Astrocyte (in vitro differentiated cells and primary cell): ENCODE measurements at regions not wholly inside any gene's neighbourhood (a gene's known extent, or its start where the extent isn't known, plus 50 kb on each side); places are given as distances from the start of the nearest gene placed in this dataset.

Experiments used
- DNase-seq: peaks from one replicate; pipeline ENCODE4 v3.0.0-alpha.2; 2010; ENCODE audit warnings: low read depth
- FAIRE-seq: peaks from 2 replicates; lab custom pipeline; 2011; peaks lifted over from hg19 to GRCh38; lab: Jason Lieb, UNC
- H2AFZ ChIP-seq: 2 replicates; pipeline ENCODE4 v1.6.0; 2012; ENCODE audit warnings: low read depth, low read length, inconsistent platforms
- H3K27ac ChIP-seq: 2 replicates; pipeline ENCODE4 v1.5.1; 2011; ENCODE audit warnings: low read depth, low read length, inconsistent platforms
- H3K27me3 ChIP-seq: 2 replicates; pipeline ENCODE4 v1.6.0; 2011; ENCODE audit warnings: low read length, inconsistent platforms; ENCODE audit not compliant: insufficient read depth
- H3K36me3 ChIP-seq: 2 replicates; pipeline ENCODE4 v1.5.1; 2011; ENCODE audit warnings: low read length, inconsistent platforms; ENCODE audit not compliant: insufficient read depth
- H3K4me1 ChIP-seq: 2 replicates; pipeline ENCODE4 v1.5.1; 2011; ENCODE audit warnings: low read length, inconsistent platforms; ENCODE audit not compliant: insufficient read depth
- H3K4me2 ChIP-seq: 2 replicates; pipeline ENCODE4 v1.6.0; 2012; ENCODE audit warnings: low read length, inconsistent platforms
- H3K4me3 ChIP-seq: 2 replicates; pipeline ENCODE4 v1.5.1; 2011; ENCODE audit warnings: low read depth, mild to moderate bottlenecking, low read length, inconsistent platforms; ENCODE audit not compliant: insufficient read depth
- H3K79me2 ChIP-seq: 2 replicates; pipeline ENCODE4 v1.6.0; 2012; ENCODE audit warnings: mild to moderate bottlenecking, low read length, inconsistent platforms; ENCODE audit not compliant: insufficient read depth
- H3K9ac ChIP-seq: 2 replicates; pipeline ENCODE4 v1.6.0; 2012; ENCODE audit warnings: mild to moderate bottlenecking, low read length, inconsistent platforms
- H3K9me3 ChIP-seq: 2 replicates; pipeline ENCODE4 v1.5.1; 2012; ENCODE audit warnings: low read depth, mild to moderate bottlenecking, low read length, inconsistent platforms; ENCODE audit not compliant: insufficient read depth
- H4K20me1 ChIP-seq: 2 replicates; pipeline ENCODE4 v1.6.0; 2012; ENCODE audit warnings: low read length, inconsistent platforms; ENCODE audit not compliant: insufficient read depth
- H3K27ac Mint-ChIP-seq: one replicate; pipeline ENCODE4 v1.8.0; 2021; ENCODE audit warnings: mild to moderate bottlenecking, mixed read lengths; ENCODE audit not compliant: unreplicated experiment
- H3K27me3 Mint-ChIP-seq: one replicate; pipeline ENCODE4 v1.8.0; 2021; ENCODE audit warnings: low read depth, mixed read lengths; ENCODE audit not compliant: unreplicated experiment
- H3K36me3 Mint-ChIP-seq: one replicate; pipeline ENCODE4 v1.8.0; 2021; ENCODE audit warnings: low read depth, mixed read lengths; ENCODE audit not compliant: unreplicated experiment
- H3K4me1 Mint-ChIP-seq: one replicate; pipeline ENCODE4 v1.8.0; 2021; ENCODE audit warnings: low read depth, mixed read lengths; ENCODE audit not compliant: unreplicated experiment
- H3K4me3 Mint-ChIP-seq: one replicate; pipeline ENCODE4 v1.8.0; 2021; ENCODE audit warnings: mild to moderate bottlenecking, moderate library complexity, mixed read lengths; ENCODE audit not compliant: unreplicated experiment
- H3K9me3 Mint-ChIP-seq: one replicate; pipeline ENCODE4 v1.8.0; 2021; ENCODE audit warnings: mild to moderate bottlenecking, mixed read lengths; ENCODE audit not compliant: unreplicated experiment
- CTCF ChIP-seq: IDR thresholded peaks from 2 replicates; pipeline ENCODE4 v1.5.1; 2011; ENCODE audit warnings: low read depth, mild to moderate bottlenecking, inconsistent platforms, low read length, moderate library complexity; ENCODE audit not compliant: insufficient read depth
- EZH2 ChIP-seq: IDR thresholded peaks from 2 replicates; pipeline ENCODE4 v1.6.1; 2012; ENCODE audit warnings: mild to moderate bottlenecking, low read length, inconsistent platforms; ENCODE audit not compliant: insufficient read depth

GRCh38 chr3:159929171-159930141 is 59.2 kb upstream of the IL12A start:
- H3K36me3 ChIP-seq, result no peaks in the 10 kb centered on the region
- H3K4me2 ChIP-seq, result peak overlapping the region; percentile 74
- FAIRE-seq (no peak), DNase-seq (peak; percentile 71)
- peak overlapping the region; percentile 63 for H2AFZ ChIP-seq
- peak overlapping the region; percentile 90 for H3K27ac ChIP-seq
- Mint-ChIP-seq H3K4me1 (peaks cover 26% of the 10 kb centered on the region), H3K9me3 (peaks cover 10% of the 10 kb centered on the region), H3K36me3 (peaks cover under 1% of the 10 kb centered on the region), H3K27me3 (no peaks in the 10 kb centered on the region), H3K4me3 (no peak overlapping the region), H3K27ac (peak overlapping the region; percentile 90)
- H4K20me1 ChIP-seq, result no peaks in the 10 kb centered on the region
- H3K4me1 ChIP-seq, result peaks cover 26% of the 10 kb centered on the region
- H3K79me2 ChIP-seq, result no peaks in the 10 kb centered on the region
- peak overlapping the region; percentile 9 for H3K4me3 ChIP-seq
- peaks cover 7% of the 10 kb centered on the region for H3K9me3 ChIP-seq
- no peaks in the 10 kb centered on the region for H3K27me3 ChIP-seq
- H3K9ac ChIP-seq, result peak overlapping the region; percentile 64
- TF ChIP-seq CTCF (peak; percentile 34), EZH2 (no peak)

DNA sequence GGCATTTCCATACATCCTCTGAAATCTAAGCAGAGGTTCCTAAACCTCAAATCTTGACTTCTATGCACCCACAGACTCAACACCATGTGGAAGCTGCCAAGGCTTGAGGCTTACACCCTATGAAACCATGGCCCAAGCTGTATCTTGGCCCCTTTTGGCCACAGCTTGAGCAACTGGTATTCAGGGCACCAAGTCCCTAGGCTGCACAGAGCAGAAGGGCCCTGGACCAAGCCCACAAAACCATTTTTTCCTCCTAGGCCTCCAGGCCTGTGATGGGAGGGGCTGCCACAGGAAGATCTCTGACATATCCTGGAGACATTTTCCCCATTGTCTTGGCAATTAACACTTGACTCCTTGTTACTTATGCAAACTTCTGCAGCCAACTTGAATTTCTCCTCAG is 54.4 kb upstream of the IL12A start:
- Histone ChIP-seq H3K79me2 (no peaks in the 10 kb centered on the region), H3K4me3 (no peak overlapping the region), H3K4me1 (peaks cover 9% of the 10 kb centered on the region), H3K9ac (no peak overlapping the region), H3K27me3 (no peaks in the 10 kb centered on the region), H3K4me2 (no peak overlapping the region), H4K20me1 (no peaks in the 10 kb centered on the region), H3K27ac (no peak overlapping the region), H3K9me3 (peaks cover 7% of the 10 kb centered on the region), H2AFZ (no peak overlapping the region), H3K36me3 (no peaks in the 10 kb centered on the region)
- Mint-ChIP-seq H3K4me3 (no peak overlapping the region), H3K9me3 (peaks cover 23% of the 10 kb centered on the region), H3K27me3 (no peaks in the 10 kb centered on the region), H3K4me1 (peaks cover 8% of the 10 kb centered on the region), H3K27ac (no peak overlapping the region), H3K36me3 (peaks cover 6% of the 10 kb centered on the region)
- no peak for DNase-seq
- no peak for FAIRE-seq
- TF ChIP-seq CTCF (no peak), EZH2 (no peak)

- Histone ChIP-seq H3K9me3 (peaks cover 7% of the 10 kb centered on the region), H3K4me3 (no peak overlapping the region), H2AFZ (no peak overlapping the region), H3K27me3 (no peaks in the 10 kb centered on the region), H3K36me3 (no peaks in the 10 kb centered on the region), H3K4me1 (peaks cover 1% of the 10 kb centered on the region), H4K20me1 (no peaks in the 10 kb centered on the region), H3K79me2 (no peaks in the 10 kb centered on the region), H3K9ac (no peak overlapping the region), H3K4me2 (no peak overlapping the region), H3K27ac (no peak overlapping the region)
- TF ChIP-seq CTCF (no peak), EZH2 (no peak)
- H3K27ac Mint-ChIP-seq, result no peak overlapping the region
- FAIRE-seq, result no peak
- H3K27me3 Mint-ChIP-seq, result no peaks in the 10 kb centered on the region
- H3K4me1 Mint-ChIP-seq, result peaks cover 1% of the 10 kb centered on the region
- H3K36me3 Mint-ChIP-seq, result peaks cover 6% of the 10 kb centered on the region
- no peak overlapping the region for H3K4me3 Mint-ChIP-seq
- DNase-seq, result no peak
- H3K9me3 Mint-ChIP-seq, result peaks cover 23% of the 10 kb centered on the region
Observed at GRCh38 chr3:159936541-159936940, 52.1 kb upstream of the IL12A start.
